NCI-H446 (cell line): ENCODE measurements at regions not wholly inside any gene's neighbourhood (a gene's known extent, or its start where the extent isn't known, plus 50 kb on each side); places are given as distances from the start of the nearest gene placed in this dataset.

Experiments used
- DNase-seq, 2 experiments: peaks; one replicate each; lab custom pipeline; 2025; lab: John Stamatoyannopoulos, UW

GRCh38 chr3:104746056-104746455 is 620.7 kb upstream of the ALCAM start:
- DNase-seq, result no peak

- DNase-seq, result no peak
These were observed 616.1 kb upstream of the ALCAM start for GRCh38 chr3:104750581-104750980.

GRCh38 chr3:104755791-104756190 is 610.9 kb upstream of the ALCAM start:
- DNase-seq, result no peak

- DNase-seq, result peak; percentile 5 to 37
These were observed 603.7 kb upstream of the ALCAM start for GRCh38 chr3:104763007-104763406.

- no peak for DNase-seq
These were observed 602.2 kb upstream of the ALCAM start for GRCh38 chr3:104764496-104764895.

GRCh38 chr3:104768886-104769285 is 597.8 kb upstream of the ALCAM start:
- no peak for DNase-seq

GRCh38 chr3:104779324-104779723 is 587.4 kb upstream of the ALCAM start:
- no peak for DNase-seq

- DNase-seq, result no peak
These were observed 585.6 kb upstream of the ALCAM start for GRCh38 chr3:104781112-104781511.

- no peak for DNase-seq
These were observed 580.8 kb upstream of the ALCAM start for GRCh38 chr3:104785947-104786346.

- no peak for DNase-seq
These were observed 579.4 kb upstream of the ALCAM start for GRCh38 chr3:104787306-104787705.

GRCh38 chr3:104788807-104789206 is 577.9 kb upstream of the ALCAM start:
- DNase-seq, result no peak

GRCh38 chr3:104791331-104791730 is 575.4 kb upstream of the ALCAM start:
- no peak for DNase-seq

- DNase-seq, result no peak
These were observed 570.2 kb upstream of the ALCAM start for GRCh38 chr3:104796556-104796955.

GRCh38 chr3:104805042-104805441 is 561.7 kb upstream of the ALCAM start:
- DNase-seq, result no peak

GRCh38 chr3:104805508-104805907 is 561.2 kb upstream of the ALCAM start:
- DNase-seq, result no peak

- no peak for DNase-seq
These were observed 555.8 kb upstream of the ALCAM start for GRCh38 chr3:104810896-104811295.

- DNase-seq, result no peak
These were observed 550.7 kb upstream of the ALCAM start for GRCh38 chr3:104816008-104816407.

- DNase-seq, result no peak
These were observed 550.0 kb upstream of the ALCAM start for GRCh38 chr3:104816716-104817115.

GRCh38 chr3:104819333-104819732 is 547.4 kb upstream of the ALCAM start:
- DNase-seq, result no peak

GRCh38 chr3:104820959-104821358 is 545.8 kb upstream of the ALCAM start:
- no peak for DNase-seq

GRCh38 chr3:104825116-104825515 is 541.6 kb upstream of the ALCAM start:
- DNase-seq, result peak; percentile 5 to 38

GRCh38 chr3:104831071-104831470 is 535.6 kb upstream of the ALCAM start:
- DNase-seq, result no peak

GRCh38 chr3:104832530-104832929 is 534.2 kb upstream of the ALCAM start:
- no peak for DNase-seq

GRCh38 chr3:104835376-104835775 is 531.3 kb upstream of the ALCAM start:
- no peak for DNase-seq

- DNase-seq, result no peak
These were observed 520.4 kb upstream of the ALCAM start for GRCh38 chr3:104846270-104846669.
